ENCODE measurements at regions not wholly inside any gene's neighbourhood (a gene's known extent, or its start where the extent isn't known, plus 50 kb on each side); places are given as distances from the start of the nearest gene placed in this dataset.

DNA sequence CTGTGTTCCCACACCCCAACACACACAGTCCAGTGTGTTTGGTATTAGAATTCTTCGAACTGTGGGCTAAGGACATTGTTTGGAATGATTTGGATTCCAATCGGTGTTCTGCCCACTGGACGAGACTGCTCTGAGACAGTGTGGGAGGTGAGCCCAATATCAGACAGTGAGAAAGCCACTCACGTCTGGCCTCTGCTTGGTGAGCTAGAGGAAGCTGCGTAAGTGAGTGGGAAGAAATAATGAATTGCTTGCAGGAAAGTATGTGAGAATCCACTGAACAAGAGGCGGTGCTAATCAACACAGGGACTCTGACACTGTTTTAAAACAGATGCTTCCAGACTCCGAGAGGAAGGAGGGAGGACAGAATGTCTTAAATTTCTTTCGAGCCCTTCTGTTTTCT lies 675.0 kb upstream of the ANKRD30A start:
- TF ChIP-seq, protein P1, sequence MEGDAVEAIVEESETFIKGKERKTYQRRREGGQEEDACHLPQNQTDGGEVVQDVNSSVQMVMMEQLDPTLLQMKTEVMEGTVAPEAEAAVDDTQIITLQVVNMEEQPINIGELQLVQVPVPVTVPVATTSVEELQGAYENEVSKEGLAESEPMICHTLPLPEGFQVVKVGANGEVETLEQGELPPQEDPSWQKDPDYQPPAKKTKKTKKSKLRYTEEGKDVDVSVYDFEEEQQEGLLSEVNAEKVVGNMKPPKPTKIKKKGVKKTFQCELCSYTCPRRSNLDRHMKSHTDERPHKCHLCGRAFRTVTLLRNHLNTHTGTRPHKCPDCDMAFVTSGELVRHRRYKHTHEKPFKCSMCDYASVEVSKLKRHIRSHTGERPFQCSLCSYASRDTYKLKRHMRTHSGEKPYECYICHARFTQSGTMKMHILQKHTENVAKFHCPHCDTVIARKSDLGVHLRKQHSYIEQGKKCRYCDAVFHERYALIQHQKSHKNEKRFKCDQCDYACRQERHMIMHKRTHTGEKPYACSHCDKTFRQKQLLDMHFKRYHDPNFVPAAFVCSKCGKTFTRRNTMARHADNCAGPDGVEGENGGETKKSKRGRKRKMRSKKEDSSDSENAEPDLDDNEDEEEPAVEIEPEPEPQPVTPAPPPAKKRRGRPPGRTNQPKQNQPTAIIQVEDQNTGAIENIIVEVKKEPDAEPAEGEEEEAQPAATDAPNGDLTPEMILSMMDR (IDR thresholded peaks at IDR 0.05): no peak
- no peak for TF ChIP-seq POLR2A (IDR thresholded peaks at IDR 0.05)
